Stimulated activated CD4-positive, alpha-beta T cell treated with anti-CD3 and anti-CD28 coated beads, Interleukin-2, amount 100 ng/mL, for 4 hours (primary cell): ENCODE measurements at regions not wholly inside any gene's neighbourhood (a gene's known extent, or its start where the extent isn't known, plus 50 kb on each side); places are given as distances from the start of the nearest gene placed in this dataset.

Experiments used
- DNase-seq: peaks from one replicate; pipeline ENCODE4 v3.0.0-alpha.2; 2020; ENCODE audit warnings: low read depth

DNA sequence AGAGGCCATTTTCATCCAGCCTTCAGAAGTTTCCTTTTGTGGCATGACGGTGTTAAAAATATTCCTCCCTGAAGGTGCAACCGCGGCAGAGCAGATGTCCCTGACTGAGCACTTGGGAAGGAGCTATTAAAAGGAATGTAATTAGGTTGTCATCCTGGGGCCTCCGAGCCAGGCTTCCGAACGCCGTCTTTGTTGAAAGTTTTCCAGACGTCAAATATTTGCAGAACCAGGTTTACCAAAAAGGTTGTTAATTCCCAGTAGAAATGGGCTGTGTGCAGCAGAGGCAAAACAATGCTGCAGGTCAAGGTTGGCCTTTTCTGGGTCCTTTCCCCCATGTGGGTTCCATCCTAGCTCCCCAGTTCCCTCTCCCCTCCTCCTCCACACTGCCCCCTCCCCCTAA lies 88.8 kb upstream of the CALM2 start:
- no peak for DNase-seq

DNA sequence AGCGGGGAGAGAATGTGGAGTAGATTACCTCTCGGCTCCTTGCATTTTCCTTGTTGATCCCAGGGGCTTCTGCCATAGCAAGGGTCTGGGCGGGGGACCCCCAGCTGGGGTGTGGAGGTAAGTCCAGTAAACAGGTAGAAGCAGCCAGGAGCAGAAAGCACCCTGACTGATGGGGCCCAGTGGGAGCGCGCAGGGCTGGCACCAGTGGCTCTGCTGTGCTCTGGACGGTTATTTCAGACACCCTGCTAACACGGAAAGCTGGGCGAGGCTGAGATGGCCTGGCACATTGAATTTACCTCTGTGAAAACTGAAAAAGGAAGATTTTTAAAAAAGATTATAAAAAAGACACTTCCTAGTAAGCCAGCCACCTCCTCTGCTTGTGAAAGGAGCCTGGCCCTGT lies 88.4 kb upstream of the CALM2 start:
- no peak for DNase-seq

DNA sequence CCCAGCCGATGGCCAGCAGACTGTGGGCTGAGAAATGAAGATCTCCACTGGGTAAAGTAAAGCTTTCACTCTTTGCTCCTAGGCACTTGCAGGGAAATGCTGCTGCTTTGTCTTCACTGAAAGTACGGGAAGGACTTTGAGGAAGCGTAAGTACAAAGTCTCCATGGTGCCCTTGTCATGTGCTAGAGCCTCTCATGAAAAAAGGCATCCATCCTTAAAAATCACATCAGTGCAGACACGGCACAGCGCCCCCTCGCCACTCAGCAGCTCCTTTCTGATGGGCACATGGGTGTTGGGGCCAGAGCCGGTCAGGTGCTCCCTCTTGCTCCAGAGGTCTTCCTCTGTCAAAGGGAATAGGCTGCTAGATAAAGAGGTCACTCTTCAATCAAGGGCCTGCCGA lies 87.8 kb upstream of the CALM2 start:
- DNase-seq = no peak

DNA sequence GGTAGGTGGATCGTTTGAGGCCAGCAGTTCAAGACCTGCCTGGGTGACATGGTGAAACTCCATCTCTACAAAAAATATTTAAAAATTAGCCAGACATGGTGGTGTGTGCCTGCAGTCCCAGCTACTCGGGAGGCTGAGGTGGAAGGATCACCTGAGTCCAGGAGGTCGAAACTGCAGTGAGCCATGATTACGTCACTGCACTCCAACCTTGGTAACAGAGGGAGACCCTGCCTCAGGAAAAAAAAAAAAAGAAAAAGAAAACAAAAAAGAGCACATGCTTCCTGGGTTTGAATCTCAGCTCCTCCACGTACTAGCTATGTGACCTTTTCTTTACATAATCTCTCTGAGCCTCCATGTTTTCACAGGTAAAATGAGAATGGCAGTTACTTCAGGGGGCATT lies 86.3 kb upstream of the CALM2 start:
- no peak for DNase-seq

DNA sequence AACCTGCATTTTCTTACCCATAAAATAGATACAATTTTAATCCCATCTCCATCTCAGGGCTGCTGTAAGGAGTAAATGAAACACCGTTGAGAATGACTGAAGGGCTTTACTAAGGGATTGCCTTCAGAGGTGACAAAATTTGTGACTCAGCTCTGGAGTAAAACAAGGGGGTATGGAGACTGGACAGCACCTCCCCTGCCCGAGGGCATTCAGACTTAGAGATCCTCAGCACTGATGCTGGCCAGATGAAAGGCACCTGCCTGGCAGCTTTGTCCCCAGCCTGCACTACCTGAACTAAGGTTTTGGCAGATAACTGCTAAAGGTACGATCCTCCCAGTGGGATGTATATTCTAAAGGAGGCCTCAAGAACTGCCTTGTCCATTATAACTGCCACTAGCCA lies 84.7 kb upstream of the CALM2 start:
- no peak for DNase-seq

DNA sequence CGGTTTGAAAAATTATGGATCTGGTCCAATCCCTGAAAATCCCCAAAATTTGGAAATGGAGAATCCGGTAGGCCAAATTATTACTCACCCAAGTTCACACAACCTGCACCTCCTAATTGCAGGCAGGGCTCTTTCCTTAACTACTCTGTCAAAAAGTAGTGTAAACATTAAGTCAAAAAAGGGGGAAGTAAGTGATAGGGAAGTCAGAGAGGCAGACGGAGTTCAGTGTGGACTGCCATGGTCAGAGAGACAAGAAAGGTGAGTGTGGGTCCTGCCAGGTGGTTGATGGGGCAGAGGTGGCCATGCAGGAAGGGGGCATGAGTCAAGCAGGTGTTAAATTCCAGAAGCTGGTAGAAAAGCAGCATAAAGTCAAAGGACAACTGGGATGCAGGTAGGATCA lies 83.5 kb upstream of the CALM2 start:
- DNase-seq = no peak

DNA sequence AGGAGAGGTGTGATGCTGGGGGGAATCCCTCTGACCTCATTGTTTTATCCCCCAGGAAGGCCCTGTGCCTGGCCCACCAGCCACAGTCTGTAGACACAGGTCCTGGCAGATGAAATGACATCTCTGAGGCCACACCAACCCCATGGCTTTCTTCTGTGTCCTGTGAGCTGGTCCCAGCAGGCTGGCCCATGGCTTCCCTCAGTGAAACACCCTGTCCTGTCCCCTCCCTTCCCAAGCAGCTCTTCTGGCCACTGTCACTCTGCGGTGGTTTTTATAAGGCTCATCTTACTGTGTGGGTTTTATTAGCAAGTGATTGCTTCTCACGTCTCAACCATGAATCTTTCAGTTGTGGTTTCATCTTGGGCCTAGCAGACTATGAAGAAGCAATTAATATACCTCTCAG lies 81.6 kb upstream of the CALM2 start:
- no peak for DNase-seq

DNA sequence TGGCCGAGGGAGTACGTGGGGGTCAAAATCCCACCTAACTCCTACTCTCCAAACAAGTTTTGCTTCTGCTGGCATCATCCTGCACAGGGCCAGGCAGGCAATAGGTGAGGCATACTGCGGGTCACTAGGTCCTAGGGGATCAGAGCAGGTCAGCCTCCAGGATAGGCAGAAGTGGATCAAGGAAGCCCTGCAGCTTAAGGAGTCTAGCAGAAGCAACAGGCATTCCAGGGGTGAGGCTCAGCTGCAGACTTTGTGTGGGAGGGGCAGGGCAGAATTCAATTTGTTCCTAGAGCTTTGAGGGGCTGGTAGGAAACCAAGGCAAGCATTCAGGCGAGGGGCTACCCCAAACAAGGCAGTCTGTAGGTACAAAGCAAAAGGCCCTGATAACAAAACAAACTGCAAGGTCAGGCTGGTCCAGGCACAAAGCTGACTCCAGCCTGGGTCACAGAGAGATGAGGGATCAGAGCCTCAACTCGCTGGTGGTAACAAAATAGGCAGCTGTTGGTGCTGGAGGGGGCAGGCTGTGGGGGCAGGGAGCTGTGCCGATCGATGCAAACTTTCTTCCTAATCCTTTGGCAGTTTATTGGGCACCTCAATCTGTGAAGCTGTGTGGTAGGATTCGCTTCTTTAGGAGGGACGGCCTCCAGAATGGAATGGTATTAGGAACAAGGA lies 80.2 kb upstream of the CALM2 start:
- DNase-seq = no peak

DNA sequence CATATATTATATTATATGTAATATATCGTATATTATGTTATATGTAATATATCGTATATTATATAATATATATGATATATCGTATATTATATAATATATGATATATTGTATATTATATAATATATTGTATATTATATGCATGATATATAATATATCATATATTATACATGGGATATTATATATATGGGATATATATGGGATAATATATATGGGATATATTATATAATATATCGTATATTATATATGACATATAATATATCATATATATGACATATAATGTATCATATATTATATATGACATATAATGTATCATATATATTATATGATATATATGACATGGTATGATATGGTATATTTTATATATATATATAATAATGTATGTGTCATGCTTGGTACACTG lies 79.5 kb upstream of the CALM2 start:
- DNase-seq = no peak

DNA sequence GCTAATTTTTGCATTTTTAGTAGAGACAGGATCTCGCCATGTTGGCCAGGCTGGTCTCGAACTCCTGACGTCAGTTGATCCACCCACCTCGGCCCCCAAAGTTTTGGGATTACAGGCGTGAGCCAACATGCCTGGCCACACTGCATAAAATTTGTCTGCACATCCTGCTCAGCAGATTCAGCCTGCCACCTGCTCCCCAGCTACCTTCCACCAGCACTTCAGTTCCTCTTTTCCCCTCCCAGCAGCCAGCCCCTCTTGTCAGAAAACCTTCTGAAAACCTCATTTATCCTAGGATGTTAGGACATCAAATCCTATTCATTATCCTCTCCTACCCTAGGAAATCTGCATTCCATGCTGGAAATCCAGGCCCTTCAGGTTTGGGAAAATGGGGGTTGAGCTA lies 78.2 kb upstream of the CALM2 start:
- DNase-seq = no peak

DNA sequence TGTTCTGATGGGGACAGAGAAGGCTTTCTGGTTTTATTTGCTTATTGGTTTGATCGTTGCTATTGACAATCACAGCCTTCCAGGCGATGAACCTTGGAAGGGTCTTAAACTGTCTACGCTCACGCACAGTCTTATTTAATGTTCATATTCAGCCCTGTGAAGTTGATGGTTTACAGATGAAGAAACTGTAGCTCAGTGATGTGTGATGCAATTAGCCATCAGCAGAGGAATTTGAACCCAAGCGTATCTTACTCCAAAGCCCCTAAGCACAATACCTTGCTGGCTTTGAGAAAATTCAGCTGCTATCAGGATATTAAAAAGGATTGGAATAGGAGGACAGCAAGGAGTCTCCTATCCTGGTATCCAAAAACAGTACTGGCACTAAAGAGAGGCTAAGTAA lies 77.1 kb upstream of the CALM2 start:
- no peak for DNase-seq

DNA sequence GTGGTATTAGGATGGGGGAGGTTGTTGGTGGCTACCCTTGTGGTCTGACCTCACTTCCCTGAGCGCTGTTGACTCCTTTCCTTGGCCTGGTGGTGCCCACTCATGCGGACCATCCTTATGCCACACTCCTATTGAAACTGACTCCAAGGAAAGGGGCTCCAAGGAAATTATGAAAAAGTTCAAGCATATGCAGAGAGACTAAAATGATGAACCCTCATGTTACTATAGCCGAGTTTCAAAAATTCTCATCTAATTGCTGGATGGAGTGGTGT lies 75.0 kb upstream of the CALM2 start:
- DNase-seq = no peak

DNA sequence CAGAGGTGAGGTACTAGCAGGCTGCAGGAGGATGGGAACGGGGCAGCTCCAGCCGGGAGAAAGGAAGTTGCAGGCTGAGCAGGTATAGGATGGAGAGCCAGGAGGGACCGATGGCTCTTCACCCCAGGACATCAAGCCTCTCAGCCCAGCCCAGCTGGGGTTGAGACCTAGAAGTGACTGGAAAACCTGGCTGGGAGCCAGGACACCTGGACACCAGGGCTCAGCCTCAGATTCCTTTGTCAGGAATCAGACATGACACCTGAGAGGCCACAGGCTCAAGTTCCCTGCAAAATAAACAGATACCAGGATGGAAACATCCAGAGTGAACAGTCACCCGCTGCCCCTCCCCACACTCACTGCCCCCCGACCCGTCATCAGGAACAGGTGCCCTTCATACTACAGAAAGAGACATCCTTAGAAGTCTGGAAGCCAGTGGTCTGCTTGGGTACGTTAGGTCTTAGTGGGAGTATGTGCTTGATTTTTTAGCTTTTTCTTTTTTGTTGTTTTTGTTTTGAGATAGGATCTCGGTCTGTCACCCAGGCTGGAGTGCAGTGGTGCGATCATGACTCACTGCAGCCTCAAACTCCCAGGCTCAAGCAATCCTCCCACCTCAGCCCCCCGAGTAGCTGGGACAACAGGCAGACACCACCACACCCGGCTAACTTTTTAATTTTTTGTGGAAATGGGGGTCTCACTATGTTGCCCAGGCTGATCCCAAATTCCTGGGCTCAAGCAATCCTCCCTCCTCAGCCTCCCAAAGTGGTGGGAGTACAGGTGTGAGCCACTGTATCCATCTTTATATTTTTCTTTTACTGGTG lies 74.5 kb upstream of the CALM2 start:
- DNase-seq = no peak

DNA sequence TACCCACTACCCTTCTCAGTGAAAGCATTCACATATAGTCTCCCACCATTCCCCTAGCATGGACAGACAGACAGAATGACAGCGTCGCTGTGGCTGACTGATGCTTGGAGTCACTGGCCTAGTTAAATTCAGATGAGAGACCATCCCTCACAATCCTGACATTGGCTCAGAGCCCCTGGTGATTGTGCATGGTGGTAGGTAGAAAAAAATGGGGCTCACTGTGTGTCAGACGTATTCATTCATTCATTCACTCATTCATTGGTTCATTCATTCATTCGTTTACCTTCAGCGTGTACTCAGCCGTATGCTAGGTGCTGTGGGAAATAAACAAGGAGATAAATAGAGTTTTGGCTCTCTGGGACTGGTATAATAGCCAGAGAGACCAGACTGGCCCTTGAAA lies 73.6 kb upstream of the CALM2 start:
- no peak for DNase-seq

DNA sequence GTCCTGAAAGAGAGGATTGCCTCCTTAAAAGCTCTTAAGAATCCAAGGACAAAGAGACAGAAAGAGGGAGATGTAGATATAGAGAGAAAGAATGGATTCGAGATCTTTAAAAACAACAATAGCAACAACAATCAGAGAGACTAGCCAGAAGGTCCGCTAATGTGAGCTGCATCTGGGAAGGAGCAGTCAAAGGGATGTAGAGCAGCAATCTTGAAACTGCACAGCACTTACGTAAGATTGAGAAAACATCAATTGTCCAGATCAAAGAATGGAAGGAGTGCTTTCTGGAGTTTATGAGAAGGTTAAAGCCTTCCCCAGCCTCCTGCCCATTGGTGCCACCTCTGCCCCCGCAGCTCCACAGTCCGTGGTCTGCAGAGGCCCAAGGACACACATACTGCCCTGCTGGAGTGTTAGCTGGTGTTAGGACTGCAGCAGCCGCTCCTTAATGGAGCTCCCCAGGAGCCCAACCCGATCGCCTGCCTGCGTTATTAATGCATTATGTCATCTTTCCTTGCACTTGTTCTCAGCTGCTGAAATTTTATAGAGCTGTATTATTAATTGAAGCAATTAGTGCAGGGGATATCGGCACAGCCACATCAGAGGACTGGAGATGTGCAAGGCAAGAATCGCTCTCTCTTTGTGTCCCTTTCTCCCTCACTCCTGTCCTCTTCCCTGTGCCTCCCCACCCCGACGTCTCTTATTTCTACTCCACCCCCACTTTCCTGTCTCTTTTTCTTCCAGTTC lies 73.0 kb upstream of the CALM2 start:
- DNase-seq = no peak

DNA sequence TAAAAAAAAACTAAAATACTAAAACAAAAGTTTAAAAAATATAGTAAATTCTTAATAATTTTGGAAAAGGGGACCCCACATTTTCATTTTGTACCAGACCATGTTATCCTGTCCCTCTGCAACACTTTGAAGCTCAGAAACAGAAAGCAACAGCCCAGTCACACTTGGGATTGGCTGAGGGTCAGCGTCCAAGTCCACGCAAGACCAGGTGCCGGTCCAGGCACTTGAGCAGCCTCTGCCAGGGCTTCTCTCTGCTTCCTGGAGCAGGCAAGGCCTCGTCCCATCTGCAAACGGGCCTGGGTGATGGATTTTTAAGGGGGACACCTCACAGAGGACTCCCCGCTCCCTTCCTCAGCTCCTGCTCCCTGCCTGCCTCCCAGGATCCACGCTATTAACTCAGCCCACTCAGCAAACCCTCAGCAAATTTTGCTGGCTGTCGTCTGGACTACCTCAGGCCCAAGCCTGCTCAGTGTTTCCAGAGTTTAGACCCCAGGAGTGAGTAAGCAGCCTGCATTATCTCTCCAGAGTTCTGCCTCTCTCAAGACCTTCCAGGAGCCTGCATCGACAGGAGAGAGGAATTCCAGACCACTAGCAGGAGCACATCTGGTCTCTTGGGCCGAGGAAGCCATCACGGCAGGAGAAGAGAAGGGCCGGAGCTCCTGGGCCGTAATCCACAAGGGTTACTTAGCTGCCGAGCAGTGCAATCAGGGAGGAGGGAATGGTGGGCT lies 67.4 kb upstream of the CALM2 start:
- no peak for DNase-seq

DNA sequence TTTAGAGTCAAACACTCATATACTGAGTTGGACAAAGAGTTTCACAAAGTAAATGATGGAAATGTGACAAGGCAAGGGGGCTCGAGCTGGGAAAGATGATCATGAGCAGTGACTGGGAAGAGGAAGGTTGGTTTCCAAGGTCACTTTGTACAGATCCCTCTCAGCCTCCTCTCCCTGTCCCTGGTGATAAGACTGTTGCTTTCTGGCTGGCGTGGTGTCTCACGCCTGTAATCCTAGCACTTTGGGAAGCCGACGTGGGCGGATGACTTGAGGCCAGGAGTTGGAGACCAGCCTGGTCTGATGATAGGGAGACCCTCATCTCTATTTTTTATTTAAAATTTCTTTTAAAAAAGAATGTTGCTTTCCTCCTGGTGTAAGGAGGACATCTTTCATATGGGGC lies 65.4 kb upstream of the CALM2 start:
- no peak for DNase-seq

DNA sequence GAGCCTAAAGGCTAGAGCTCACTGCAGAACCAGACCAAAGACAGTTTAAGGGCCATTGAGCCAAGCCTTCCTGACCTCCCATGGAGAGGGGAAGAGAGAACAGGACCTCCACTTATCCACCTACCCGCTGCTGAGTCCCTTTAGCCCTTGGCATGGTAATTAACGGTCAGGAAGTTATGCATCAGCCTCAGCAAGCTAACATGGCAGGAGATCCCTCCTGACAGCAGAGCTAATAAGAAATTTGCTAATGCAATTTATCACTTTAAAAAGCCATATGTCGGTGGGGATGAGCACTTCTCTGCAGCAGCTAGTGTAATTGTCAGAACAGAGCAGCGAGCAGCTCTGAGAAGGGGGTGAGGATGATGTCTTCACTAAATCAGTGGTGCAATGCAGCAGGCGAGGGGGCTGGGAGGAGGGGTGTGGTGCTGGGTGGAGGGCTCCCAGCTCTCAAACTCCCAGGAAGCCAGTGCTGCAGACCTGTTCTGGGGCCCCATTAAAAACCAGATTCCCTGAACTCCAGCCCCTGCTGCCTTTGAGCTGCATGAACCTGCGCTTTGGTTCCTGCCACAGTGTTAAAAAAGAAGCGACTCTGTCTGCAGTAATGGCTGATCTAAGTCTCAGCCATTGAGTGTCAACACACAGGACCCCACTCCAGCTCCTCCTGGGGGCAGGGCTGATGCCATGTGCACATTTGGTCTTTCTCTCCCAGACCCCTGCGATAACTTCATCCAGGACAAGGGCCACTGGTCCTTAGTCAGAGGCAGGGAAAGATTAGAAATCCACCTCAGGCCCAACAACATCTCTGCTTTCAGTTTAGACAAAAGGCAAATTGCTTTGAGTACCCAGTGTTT lies 63.0 kb upstream of the CALM2 start:
- no peak for DNase-seq

DNA sequence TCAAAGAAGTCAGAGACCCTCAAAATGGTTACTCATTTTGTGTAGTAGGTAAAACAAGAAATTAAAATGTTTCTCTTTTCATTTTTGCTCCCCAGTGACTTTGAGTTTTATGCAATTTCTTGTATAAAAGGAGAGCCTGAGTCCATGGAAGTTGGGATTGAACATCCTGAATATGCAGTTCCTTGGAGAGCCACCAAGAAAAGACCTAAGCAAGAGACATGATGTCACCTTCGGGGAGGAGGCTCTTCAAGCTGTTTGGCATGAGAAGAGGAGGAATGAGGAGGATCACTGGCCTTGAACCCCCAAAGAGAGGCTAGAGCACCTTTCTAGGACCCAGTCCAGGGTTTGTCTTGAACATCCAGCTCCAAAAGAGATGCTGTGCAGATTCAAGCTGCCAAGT lies 62.3 kb upstream of the CALM2 start:
- DNase-seq = no peak

DNA sequence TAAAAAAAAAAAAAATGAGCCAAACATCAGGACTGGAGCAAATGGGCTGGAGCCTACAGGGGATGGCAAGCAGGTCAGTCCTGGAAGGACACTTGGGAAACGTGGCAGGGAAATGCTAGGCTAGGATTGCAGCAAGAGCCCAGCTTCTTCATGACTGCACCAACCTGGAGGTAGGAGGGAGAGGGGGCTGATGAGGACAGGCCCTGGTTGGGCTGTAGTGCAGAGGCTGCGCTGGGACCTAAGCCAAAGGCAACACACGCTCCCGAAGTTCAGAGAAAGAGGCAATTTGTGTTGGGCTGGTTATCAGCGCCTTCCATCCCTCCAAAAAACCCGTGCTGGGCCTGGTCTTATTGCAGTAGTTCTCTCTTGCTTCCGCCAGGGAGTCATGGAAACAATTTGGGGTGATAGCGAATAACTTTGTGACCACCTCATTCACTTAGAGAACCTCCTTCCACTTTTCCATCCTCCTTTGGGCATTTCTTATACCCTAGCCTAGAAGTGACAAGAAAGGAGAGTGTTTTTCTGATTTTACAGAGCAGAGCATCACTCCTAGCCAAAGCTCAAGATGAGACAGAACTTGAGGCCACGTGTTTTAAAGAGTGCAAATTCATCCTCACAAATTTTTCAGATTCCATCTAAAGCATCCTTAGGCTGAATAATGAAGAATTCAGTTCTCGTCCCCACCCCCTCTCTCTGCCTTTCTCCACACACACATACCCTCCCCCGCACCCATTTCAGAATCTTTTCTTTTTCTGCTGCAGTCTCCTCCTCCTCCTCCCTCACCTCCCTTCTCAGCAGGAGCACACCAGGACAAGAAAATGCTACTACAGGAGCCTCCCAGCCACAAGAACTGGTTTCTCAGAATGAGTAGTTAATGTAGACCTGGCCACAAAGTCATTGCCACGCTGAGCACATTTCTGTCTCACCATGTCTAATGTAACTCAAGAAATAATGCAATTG lies 61.3 kb upstream of the CALM2 start:
- DNase-seq = no peak
